22Rv1 (cell line): ENCODE measurements at regions not wholly inside any gene's neighbourhood (a gene's known extent, or its start where the extent isn't known, plus 50 kb on each side); places are given as distances from the start of the nearest gene placed in this dataset.

ENCODE experiments used
- H3K27ac ChIP-seq: fragments of 450-650 bp; 2 replicates; pipeline ENCODE4 v1.5.1; 2017
- ZFX ChIP-seq: fragments of 450-650 bp; IDR thresholded peaks from 2 replicates; pipeline ENCODE4 v1.6.1; 2017; ENCODE audit warnings: antibody characterized with exemption, borderline replicate concordance
- TF ChIP-seq, protein P1 (sequence below): fragments of 450-650 bp; IDR thresholded peaks from 2 replicates; pipeline ENCODE4 v1.5.1; 2017; ENCODE audit warnings: mild to moderate bottlenecking

DNA sequence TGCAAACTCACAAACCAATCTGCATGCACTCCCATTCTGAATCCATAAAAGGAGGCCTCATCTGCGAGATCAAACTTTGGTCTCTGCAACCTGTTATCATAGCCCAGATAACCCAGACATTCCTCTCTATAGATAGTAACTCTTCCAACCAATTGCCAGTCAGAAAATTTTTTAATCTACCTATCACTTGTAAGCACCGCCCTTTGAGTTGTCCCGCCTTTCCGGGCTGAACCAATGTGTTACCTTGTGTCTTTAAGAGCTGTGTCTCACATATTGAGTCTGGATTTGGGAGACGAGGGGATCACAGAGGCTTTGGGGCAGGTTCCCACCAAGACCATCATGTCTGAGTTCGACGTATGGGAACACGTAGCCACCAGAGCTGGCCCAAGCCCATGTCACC, 91.1 kb upstream of the PPP1R26 start:
- H3K27ac ChIP-seq, result no peak overlapping the region
- TF ChIP-seq, protein P1, sequence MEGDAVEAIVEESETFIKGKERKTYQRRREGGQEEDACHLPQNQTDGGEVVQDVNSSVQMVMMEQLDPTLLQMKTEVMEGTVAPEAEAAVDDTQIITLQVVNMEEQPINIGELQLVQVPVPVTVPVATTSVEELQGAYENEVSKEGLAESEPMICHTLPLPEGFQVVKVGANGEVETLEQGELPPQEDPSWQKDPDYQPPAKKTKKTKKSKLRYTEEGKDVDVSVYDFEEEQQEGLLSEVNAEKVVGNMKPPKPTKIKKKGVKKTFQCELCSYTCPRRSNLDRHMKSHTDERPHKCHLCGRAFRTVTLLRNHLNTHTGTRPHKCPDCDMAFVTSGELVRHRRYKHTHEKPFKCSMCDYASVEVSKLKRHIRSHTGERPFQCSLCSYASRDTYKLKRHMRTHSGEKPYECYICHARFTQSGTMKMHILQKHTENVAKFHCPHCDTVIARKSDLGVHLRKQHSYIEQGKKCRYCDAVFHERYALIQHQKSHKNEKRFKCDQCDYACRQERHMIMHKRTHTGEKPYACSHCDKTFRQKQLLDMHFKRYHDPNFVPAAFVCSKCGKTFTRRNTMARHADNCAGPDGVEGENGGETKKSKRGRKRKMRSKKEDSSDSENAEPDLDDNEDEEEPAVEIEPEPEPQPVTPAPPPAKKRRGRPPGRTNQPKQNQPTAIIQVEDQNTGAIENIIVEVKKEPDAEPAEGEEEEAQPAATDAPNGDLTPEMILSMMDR, result no peak
- TF ChIP-seq ZFX, result no peak

- TF ChIP-seq, protein P1, result no peak
- no peak for TF ChIP-seq ZFX
- H3K27ac ChIP-seq, result no peak overlapping the region
These were observed 87.8 kb upstream of the PPP1R26 start for GRCh38 chr9:135391759-135392158.

- no peak overlapping the region for H3K27ac ChIP-seq
- no peak for TF ChIP-seq ZFX
- TF ChIP-seq, protein P1, result no peak
These were observed 87.1 kb upstream of the PPP1R26 start for GRCh38 chr9:135392511-135392910.

DNA sequence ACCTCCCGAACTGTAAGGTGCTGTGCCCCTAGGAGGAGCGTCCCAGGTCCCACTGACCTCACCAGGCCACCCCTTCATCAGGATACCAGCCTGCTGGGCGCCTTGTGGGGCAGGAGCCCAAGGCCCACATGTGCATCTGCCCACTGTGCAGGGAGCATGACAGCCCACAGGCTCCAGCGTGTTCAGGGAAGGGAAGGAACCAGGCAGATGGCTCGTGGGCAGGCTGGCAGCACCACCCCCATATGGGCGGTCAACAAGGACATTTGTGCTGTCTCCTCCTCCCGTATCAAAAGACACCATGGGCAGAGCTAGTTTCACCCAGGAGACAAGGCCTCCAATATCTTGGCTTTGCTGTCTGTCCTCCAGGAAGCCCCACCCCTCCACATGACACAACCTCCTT, 85.5 kb upstream of the PPP1R26 start:
- H3K27ac ChIP-seq, result no peak overlapping the region
- TF ChIP-seq, protein P1, result no peak

GRCh38 chr9:135394699-135395645, 84.6 kb upstream of the PPP1R26 start:
- TF ChIP-seq ZFX, result no peak
- TF ChIP-seq, protein P1, result no peak

DNA sequence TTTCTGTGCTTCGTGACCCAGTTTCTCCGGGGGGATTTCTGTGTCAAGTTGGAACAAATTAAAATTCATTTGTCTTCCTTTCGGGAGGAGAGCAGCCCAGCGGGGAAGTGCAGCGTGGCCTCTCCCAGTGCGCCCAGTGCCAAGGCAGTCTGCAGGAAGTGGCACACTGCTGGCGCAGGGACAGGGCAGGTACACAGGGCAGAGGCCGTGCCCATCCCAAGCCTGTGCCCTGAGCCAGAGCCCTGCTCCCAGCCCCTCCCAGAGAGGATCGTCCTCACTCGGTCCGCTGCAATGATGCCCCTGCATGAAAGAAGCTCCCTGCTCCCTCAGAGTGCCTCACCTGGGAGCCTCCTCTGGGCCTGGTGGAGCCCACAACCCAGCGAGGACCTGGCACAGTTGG, 82.4 kb upstream of the PPP1R26 start:
- TF ChIP-seq, protein P1, result no peak
- TF ChIP-seq ZFX, result no peak
- no peak overlapping the region for H3K27ac ChIP-seq

More at GRCh38 chr9:135394699-135395645, 84.6 kb upstream of the PPP1R26 start:
- no peak overlapping the region for H3K27ac ChIP-seq

GRCh38 chr9:135399000-135399649, 80.5 kb upstream of the PPP1R26 start:
- TF ChIP-seq ZFX, result no peak
- TF ChIP-seq, protein P1, result no peak
- no peak overlapping the region for H3K27ac ChIP-seq
